ENCODE measurements at regions not wholly inside any gene's neighbourhood (a gene's known extent, or its start where the extent isn't known, plus 50 kb on each side); places are given as distances from the start of the nearest gene placed in this dataset.
"Not testable (repeated sequence)": the region's sequence is repeated elsewhere in the genome, so short reads cannot be mapped to it uniquely, and the experiment has no call there.

GRCh38 chr3:21017115-21017852, 733.7 kb downstream of the ZNF385D start:
- DNase-seq: no peak

- no peak for DNase-seq
Observed at GRCh38 chr3:21013566-21013965, 737.4 kb downstream of the ZNF385D start.

GRCh38 chr3:20999661-21000060, 751.3 kb downstream of the ZNF385D start:
- DNase-seq: no peak

- no peak for DNase-seq
Observed at GRCh38 chr3:20997183-20997582, 753.8 kb downstream of the ZNF385D start.

GRCh38 chr3:20990896-20991295, 760.1 kb downstream of the ZNF385D start:
- DNase-seq: no peak

- not testable (repeated sequence) for DNase-seq
Observed at GRCh38 chr3:20989653-20990052, 761.4 kb downstream of the ZNF385D start.

GRCh38 chr3:20984594-20985205, 766.3 kb downstream of the ZNF385D start:
- no peak for DNase-seq

GRCh38 chr3:20975188-20975651, 775.8 kb downstream of the ZNF385D start:
- DNase-seq: no peak

- no peak for DNase-seq
Observed at GRCh38 chr3:20974396-20974795, 776.6 kb downstream of the ZNF385D start.

- not testable (repeated sequence) for DNase-seq
Observed at GRCh38 chr3:20970807-20971206, 780.2 kb downstream of the ZNF385D start.

- not testable (repeated sequence) for DNase-seq
Observed at GRCh38 chr3:20967485-20967884, 781.5 kb upstream of the SGO1 start.

GRCh38 chr3:20958161-20958560, 772.2 kb upstream of the SGO1 start:
- no peak for DNase-seq

GRCh38 chr3:20945892-20946291, 759.9 kb upstream of the SGO1 start:
- no peak for DNase-seq

GRCh38 chr3:20935791-20936190, 749.8 kb upstream of the SGO1 start:
- no peak for DNase-seq

GRCh38 chr3:20931834-20932233, 745.8 kb upstream of the SGO1 start:
- no peak for DNase-seq

GRCh38 chr3:20930034-20930433, 744.0 kb upstream of the SGO1 start:
- peak; percentile 9 for DNase-seq

- DNase-seq: no peak
Observed at GRCh38 chr3:20924646-20925385, 738.8 kb upstream of the SGO1 start.

- not testable (repeated sequence) for DNase-seq
Observed at GRCh38 chr3:20921112-20921511, 735.1 kb upstream of the SGO1 start.

GRCh38 chr3:20916951-20917606, 731.1 kb upstream of the SGO1 start:
- DNase-seq: no peak

- DNase-seq: no peak
Observed at GRCh38 chr3:20914310-20914709, 728.3 kb upstream of the SGO1 start.

- no peak for DNase-seq
Observed at GRCh38 chr3:20912406-20912805, 726.4 kb upstream of the SGO1 start.

- no peak for DNase-seq
Observed at GRCh38 chr3:20909511-20909910, 723.5 kb upstream of the SGO1 start.

GRCh38 chr3:20905210-20905805, 719.3 kb upstream of the SGO1 start:
- no peak for DNase-seq
